ENCODE measurements at regions not wholly inside any gene's neighbourhood (a gene's known extent, or its start where the extent isn't known, plus 50 kb on each side); places are given as distances from the start of the nearest gene placed in this dataset.

GRCh38 chr15:53114960-53115359 is 324.8 kb upstream of the ONECUT1 start:
- TF ChIP-seq POLR2A (IDR thresholded peaks at IDR 0.05) (no peak), CTCF (IDR thresholded peaks at IDR 0.05) (no peak), EP300 (IDR thresholded peaks at IDR 0.05) (no peak)
